ENCODE measurements at regions not wholly inside any gene's neighbourhood (a gene's known extent, or its start where the extent isn't known, plus 50 kb on each side); places are given as distances from the start of the nearest gene placed in this dataset.

DNA sequence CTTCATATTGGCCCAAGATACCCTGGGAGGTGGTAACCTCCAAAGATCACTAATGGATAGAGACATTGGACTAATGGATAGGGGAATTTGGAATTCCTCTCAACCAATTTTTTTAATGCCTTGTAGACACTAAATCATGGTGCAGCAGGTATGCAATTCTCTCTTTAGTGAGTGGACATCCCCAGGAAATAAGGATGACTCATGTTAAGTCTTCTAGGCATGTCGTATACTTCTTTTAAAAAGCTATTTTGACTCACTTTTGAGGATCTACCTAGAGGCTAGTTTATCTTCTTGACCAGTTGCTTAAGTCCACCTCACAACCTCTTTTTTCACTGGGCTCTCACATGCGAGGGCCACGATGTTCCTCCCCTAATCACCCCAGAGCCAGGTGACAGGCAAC is 211.6 kb upstream of the CDH12 start:
- DNase-seq = no peak

DNA sequence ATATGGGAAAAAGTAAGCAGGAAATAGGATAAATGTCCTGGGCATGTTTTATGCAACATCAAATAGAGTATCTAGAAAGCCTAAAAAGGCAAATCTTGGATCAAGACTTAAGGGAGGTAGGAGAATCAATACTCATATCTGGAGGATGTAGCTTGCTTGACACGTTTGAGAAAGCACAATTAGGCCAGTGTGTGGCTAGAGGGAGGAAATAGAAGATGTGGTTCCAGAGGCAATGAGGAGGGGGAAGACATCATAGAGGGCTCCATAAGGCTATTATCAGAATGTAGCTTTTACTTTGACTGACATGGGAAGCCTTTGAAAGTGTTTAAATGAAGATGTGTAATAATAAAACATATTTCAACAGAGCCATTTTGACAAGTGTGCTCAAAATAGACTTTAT is 200.7 kb upstream of the CDH12 start:
- DNase-seq = no peak

DNA sequence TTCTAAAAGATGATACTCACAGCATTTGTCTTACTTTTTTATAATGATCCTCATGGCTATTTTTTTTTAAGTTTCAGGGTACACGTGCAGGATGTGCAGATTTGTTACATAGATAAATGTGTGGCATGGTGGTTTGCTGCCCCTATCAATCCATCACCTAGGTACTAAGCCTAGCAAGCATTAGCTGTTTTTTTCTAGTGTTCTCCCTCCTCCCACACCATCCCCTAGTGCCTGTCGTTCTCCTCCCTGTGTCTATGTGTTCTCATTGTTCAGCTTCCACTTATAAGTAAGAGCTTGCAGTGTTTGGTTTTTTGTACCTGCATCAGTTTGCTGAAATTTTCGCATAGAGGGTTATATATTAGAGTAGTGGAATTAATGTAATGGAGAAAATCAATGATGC is 189.1 kb upstream of the CDH12 start:
- DNase-seq = no peak

DNA sequence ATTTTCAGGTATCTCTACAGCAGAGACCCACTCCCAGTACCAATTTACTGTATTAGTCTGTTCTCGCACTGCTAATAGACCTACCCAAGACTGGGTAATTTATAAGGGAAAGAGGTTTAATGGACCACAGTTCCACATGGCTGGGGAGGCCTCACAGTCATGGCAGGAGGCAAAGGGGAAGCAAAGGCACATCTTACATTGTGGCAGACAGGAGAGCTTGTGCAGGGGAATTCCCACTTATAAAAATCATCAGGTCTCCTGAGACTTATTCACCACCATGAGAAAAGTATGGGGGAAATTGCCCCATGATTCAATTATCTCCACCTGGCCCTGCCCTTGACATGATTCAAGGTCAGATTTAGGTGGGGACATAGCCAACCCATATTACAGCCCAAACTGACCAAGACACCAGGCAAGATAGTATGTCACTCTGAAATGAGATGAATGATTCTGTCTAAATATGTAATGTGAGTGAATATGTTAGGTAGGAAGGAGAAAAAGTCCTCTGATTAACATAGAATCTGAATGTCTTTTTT is 182.5 kb upstream of the CDH12 start:
- no peak for DNase-seq

DNA sequence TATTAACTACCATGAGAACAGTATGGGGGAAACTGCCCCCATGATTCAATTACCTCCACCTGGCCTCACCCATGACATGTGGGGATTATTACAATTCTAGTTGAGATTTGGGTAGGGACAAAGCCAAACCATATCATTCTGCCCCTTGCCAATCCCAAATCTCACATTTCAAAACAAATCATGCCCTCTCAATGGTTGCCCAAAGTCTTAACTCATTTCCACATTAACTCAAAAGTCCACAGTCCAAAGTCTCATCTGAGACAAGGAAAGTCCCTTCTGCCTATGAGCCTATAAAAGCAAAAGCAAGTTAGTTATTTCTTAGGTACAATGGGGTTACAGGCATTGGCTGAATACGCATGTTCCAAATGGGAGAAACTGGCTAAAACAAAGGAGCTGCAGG is 180.7 kb upstream of the CDH12 start:
- DNase-seq = no peak

DNA sequence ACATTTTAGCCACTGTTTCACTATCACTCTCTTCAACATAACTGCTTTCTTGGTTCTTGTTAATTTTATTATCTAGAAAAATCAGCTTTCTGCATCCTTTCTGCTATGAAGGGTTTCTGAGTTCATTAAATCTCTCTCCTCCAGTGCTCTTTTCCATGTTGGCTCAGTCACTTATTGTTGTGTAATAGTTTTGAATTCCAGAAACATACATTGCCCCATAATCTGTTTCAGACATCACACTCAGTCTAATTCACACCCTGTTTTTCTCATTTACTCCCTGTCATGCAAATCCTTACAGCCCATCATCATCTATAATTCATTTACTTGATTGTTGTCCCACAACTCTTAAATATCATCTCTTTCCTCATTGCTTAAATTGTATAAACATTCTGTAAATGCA is 176.1 kb upstream of the CDH12 start:
- no peak for DNase-seq

DNA sequence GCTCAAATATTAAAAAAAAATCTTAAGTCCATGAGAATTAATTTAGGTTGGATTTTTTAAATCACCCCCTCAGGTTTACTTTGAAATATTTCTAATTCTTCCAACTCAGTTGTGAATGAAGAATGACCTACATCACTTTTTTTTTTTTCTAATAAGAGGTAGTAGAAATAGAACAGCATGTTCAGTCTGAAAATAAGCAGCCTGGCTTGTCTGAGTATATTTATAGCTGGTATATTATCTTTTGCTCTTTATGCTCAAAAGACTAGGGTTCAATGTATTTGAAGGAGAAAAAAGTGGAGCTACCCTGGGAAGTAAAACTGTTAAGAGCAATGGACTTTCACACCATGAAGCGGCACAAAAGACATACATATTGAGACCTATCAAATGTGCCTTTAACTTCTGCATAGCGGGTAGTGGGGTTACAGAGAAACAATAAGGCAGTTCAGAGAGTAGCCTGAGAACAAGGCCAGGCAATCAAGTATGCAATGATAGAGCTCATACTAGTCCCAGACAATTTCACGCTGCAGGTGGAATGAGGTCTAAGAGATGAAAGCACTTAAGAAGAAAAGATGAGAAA is 175.4 kb upstream of the CDH12 start:
- no peak for DNase-seq

DNA sequence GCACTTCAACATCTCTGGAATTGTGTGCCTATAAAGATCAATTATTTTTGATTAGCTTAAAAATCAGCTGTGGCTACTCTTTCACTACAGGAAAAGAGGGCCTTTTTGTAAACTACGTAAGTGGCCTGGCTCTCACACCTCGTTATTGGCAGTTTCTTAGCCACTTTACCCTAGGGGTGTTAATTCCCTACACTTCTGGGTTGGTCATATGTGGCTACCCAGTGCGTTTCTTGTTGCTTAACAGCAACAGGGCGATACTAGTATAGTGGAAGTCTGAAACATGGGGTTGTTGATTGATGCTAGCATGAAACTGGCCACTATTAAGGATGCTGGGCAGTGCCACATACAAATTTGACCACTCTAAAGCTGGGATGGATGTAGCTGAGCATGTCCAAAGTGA is 174.7 kb upstream of the CDH12 start:
- DNase-seq = no peak

DNA sequence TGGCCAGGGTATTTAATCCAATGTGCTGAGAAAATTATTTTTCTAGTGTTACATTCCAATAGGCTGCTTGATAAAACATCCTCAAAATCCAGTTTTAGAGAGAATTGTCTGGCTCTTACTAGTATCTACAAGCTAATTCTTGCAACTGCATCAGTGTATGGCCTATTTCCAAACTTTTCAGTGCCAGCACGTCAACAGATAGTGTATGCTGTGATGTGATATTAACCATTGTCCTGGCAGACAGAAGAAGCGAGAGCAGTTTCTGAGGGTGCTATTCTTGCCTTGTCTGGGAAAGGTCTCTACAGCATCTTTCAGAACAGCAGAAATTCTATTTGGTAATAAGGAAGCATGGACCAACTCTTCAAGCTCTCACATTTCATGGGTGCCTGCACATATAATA is 174.2 kb upstream of the CDH12 start:
- no peak for DNase-seq

DNA sequence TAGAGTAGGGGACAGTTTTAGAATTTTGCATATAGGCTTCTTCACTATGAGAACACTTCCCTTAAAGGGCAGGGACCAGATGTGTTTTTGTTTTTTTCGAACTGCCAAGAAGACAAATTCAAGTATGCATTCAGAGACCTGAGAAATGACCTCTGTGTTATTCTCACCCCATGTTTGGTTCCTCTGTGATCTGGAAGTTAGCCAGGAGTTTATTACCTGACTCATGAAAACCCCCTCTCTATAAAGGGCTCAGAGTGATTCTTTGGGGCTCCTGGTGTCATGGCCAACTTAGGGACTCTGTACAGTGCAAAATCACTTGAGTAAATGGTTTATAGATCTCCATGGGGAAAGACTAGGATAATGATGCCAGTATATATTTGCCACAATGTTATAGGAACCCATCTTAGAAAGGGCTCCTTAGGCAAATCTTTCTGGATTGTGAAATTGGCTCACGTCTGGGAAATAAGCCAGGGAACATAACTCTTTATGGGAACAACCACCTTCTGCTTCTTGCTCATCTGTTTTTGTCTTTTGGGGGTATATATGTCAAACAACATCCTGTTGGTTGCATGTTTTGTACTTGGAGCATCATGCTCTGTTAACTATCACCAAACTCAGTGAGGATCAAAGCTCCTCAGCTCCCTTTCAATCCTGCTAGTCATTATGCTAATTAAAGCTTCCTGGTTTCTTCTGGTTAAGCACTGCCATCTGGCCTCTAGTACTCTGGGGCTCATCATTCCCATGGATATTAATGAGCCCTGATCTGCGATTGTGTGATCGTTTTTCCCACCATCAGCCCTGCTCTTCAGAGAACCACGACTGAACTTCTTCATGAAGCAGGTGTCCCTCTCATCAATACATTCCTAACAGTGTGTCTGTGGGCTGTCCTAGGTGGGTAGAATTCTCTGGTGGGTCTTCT is 173.4 kb upstream of the CDH12 start:
- DNase-seq = no peak

DNA sequence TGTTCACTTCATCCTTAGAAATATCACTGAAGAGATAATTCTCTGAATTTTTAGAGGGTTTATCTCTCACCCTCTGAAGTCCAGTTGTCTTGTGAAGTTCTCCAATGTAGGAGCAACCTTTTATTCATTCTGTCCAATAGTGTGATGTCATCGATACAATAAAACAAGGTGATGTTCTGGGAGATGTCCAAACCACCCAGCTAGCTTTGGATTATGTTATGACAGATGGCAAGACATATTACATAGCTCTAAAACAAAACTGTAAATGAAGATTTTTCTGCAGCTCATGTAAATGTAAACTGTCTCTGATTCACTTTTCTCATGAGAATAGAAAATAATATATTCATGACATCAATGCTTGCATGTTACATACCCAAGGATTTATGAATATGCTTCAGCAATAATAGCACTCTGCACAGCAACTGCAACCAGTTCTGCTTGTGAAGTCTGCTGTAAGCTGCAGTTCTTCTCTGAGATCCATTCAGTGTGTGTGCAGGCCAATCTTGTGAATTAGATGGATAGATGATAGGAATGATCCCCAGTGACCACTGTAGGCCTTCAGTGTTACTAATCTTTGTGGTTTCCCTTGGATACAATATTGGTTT is 172.6 kb upstream of the CDH12 start:
- no peak for DNase-seq

DNA sequence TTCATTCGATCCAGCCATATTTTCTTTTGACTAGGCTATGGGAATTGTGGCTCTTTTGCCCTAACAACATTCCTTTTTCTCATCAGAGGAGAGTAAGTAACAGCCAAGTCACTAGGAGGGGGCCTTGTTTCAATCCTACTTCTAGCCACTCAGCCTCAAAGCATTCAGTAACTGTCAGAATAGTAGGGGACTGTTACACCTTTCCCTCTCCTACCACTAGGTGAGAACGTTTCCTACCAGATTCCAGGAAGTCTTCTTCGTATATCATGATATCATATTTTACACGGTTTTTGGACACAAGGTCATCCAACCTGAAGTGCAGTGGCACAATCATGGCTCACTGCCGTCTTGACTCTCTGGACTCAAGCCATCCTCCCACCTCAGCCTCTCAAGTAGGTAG is 171.3 kb upstream of the CDH12 start:
- no peak for DNase-seq

DNA sequence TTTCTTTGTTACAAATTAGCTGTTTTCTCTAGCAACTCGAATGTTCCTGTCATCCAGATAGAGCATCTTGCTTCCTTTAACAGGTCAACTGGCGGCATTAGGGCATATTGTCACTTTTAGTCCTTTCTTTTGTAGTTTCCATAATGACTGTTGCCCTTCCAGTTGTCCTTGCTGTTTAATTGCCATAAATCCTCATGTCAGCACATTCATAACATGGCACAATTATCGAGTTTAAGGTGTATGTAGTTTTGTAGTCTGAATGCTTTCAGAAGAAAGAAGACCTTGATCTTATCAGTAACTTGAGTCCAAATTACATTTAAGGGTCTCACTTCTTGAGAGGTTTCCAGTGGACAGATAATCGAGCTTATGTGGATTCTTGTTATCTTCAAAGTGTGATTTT is 161.7 kb upstream of the CDH12 start:
- DNase-seq = no peak

DNA sequence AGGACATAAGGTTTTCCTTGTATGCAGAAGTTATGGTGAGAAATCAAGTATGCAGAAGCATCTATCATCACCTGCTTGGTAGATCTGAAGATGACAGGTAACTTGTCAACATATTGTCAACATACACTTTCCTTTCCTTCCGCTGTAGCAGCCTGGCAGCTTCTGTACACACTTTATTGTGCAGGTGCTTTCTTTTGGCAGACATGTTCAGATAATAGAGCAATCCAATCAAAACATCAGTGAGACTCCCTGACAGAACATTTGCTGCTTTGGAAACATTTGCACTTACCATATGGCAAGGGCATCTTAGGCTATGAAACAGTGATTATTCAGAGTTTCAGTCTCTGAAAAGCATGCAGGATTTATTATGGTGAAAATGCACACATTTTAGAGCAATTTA is 161.1 kb upstream of the CDH12 start:
- no peak for DNase-seq

DNA sequence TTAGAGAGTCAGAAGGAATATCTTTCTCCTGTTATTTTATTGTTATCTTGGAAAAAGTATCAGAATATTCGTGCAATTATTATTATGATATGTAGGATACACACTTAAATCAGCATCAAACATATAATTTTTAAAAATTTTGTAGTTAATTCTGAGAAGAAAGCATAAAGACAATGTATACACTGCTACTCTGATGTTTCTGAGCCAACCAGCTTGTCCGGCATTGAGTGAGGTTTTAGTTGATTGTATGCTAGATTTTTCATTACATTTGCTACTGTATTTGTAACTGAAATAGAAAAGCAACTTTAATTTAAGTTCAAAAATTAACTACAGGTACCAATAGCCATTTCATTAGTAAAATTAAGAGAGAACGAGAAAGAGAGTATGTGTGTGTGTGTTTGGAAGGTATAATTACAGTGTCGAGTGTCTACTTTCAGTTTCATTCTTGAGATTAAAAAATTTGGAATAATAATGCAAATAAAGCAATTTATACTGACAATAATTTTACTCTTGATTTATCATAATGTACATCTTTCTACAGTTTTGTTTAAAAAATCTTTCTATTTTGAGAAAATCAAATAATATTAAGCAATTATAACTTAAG is 160.4 kb upstream of the CDH12 start:
- DNase-seq = no peak

DNA sequence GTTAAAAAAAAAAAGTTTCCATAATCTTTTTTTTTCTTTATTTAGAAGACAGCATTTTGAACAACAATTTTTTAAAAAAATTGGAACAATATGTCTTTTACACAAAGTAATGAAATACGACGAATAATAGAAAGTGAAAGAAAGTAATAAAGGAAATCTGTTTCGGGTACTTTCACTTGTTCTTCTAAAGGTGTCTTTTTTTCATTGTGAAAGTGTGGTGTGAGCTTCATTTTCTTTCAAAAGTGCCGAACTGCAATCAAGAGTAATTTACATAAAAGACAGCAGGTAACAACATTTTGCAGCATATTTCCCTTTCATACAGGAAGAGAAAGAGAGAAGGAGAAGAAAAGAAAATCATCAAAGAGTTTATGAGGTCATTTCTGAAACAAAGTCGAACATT is 159.7 kb upstream of the CDH12 start:
- no peak for DNase-seq

DNA sequence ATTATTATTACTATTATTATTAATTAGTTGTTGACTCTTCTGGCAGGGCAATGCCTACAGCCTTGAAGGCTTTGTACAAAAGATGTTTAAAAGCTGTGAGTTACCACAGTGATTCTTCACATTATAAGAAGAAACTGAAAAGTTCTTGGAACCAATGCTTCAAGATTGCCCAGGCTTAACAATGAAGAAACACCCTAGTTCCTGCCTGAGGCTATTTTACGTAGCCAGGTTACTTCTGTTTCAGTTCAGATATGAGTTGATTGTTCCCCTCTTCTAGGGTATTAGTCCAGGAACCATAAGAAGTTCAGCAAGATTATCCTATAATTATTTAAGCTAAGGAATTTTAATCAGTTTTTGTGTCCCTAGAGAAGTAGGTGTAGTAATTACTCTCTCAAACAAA is 154.6 kb upstream of the CDH12 start:
- DNase-seq = no peak

DNA sequence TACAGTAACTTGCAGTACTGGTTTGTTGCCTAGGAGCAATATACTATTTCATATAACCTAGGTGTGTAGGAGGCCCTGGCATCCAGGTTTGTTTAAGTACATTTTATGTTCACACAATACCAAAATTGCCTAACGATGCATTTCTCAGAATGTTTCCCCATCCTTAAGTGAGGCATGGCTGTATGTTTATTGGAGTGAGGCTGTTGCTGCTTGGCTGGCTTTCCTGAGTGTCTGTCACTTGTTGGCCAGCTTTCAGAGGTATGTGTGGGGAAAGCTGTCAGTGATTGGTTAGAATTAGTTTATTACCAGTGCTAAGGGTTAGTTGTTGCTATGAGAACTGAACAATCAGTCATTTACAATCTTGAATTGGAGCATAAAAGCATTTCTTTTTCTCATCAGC is 154.1 kb upstream of the CDH12 start:
- no peak for DNase-seq

DNA sequence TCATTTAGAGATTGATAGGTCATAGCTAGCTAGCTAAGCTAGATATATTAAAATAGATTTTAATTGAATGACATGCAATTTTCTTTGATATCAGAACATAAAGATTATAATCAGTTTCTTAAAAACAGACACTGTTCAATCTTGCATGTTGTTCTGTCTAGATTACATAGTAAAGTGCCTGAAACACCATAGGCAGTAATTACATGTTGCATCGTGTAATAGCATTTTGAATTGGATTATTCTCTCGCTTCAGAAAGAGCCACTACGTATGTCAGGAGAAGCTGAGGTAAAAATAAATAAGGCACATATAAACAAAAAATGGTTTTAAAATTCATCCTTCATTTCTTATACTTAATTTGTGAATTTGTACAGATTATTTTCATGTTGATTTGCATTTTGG is 148.0 kb upstream of the CDH12 start:
- no peak for DNase-seq

DNA sequence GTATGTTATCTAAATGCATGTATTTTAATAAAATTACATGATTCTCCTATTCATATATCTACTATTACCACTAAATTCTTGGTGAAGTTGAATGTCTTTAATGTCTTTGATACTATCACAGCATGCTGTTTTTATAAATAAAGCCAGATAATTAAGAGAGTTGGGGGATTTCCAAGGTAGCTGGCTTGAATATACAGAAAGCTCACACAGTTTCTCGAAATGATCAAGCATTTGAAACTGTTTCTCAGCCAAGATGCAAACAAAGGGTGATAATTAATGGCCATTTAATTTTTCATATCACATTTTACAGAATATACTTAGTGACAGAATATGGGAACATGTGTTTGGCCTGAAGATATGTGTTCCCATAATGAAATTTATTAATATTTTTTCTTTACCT is 145.6 kb upstream of the CDH12 start:
- DNase-seq = no peak

DNA sequence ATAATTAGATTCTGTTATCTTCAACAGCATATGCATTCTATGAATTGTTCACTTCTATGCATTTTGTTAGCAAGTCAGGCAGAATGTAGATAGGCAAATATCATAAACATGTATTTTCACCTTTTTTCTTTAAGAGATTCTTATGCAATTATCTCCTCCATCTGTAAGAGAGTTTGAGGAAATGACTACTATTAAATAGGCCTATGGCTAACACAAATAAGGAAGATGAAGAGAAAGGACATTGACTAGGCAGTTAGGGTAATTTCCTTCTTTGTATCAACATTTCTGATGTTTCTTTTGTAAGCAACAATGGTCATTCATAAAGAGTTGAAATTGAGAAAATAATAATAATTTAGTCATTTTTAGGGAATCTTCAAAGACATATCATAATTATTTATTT is 145.2 kb upstream of the CDH12 start:
- DNase-seq = no peak

DNA sequence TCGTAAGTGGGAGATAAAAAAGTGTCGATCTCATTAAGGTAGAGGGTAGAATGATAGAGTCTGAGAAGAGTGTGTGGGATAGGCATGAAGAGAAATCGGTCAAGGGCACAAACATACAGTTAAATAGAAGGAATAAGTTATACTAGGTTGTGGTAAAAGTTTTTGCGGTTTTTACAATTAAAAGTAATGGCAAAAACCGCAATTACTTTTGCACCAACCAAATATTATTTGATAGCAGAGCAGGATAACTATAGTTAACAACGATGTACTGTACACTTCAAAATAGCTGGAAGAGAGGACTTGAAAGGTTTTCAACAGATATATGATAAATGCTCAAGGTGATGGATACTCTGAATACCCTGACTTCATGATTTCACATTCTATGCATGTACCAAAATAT is 135.8 kb upstream of the CDH12 start:
- DNase-seq = no peak

DNA sequence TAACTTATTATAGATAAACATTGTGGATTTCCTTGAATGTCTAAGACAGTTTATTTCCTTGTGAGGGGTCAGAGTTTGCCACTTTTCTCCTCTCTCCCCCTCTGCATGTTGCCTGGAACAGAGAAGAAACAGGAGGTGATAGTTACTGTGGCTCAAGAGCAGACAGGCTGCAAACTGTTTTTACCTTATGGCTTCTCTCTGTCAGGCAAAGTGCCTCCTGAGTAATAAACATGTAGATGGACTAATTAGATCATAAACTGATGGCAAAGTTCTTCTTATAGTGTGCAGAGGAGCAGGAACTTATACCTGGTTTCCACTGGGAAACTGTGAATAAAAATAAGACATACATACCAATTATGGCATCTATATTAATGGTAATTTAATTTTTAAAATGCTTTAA is 133.1 kb upstream of the CDH12 start:
- no peak for DNase-seq

DNA sequence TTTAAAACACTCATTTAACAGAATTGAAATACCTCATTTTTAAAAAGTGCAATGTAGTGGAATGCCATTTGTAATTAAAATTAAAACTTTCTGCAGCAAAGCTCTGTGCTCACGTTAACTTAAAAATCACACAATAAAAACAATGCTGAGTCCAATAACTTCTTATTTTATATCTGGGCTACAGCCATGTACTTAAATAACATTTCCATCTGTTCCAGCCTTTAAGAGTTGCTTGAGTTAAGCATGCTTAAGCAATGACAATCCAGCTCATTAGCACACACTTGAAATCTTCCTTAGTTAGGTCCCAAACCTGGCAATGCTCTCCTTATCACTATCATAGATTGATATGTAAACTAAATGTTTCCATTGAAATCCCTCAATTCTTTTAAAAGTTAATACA is 132.3 kb upstream of the CDH12 start:
- no peak for DNase-seq
